Smooth muscle cell (in vitro differentiated cells): ENCODE measurements at regions not wholly inside any gene's neighbourhood (a gene's known extent, or its start where the extent isn't known, plus 50 kb on each side); places are given as distances from the start of the nearest gene placed in this dataset.

Experiments
- DNase-seq: peaks from one replicate; lab custom pipeline; 2025; ENCODE audit not compliant: unreplicated experiment; lab: John Stamatoyannopoulos, UW
- H2AFZ ChIP-seq: fragments of 200-600 bp; sonication (generic); 2 replicates; pipeline ENCODE4 v1.6.0; 2016; ENCODE audit warnings: antibody characterized with exemption, low read depth, mild to moderate bottlenecking
- H3F3A ChIP-seq: fragments of 200-600 bp; sonication (generic); 2 replicates; pipeline ENCODE4 v1.6.0; 2017; ENCODE audit warnings: antibody characterized with exemption, low read depth
- H3K27ac ChIP-seq: fragments of 200-600 bp; sonication (generic); 2 replicates; pipeline ENCODE4 v1.5.1; 2016; ENCODE audit warnings: low read depth, mild to moderate bottlenecking
- H3K27me3 ChIP-seq: fragments of 200-600 bp; sonication (generic); 2 replicates; pipeline ENCODE4 v1.6.1; 2016; ENCODE audit warnings: low read depth, mild to moderate bottlenecking
- H3K36me3 ChIP-seq: fragments of 200-600 bp; sonication (generic); 2 replicates; pipeline ENCODE4 v1.5.1; 2016; ENCODE audit warnings: low read depth
- H3K4me1 ChIP-seq: fragments of 200-600 bp; sonication (generic); 2 replicates; pipeline ENCODE4 v1.5.1; 2016; ENCODE audit warnings: low read depth
- H3K4me2 ChIP-seq: fragments of 200-600 bp; sonication (generic); 2 replicates; pipeline ENCODE4 v1.6.0; 2016; ENCODE audit warnings: mild to moderate bottlenecking
- H3K4me3 ChIP-seq: fragments of 200-600 bp; sonication (generic); 2 replicates; pipeline ENCODE4 v1.5.1; 2016; ENCODE audit warnings: mild to moderate bottlenecking
- H3K79me2 ChIP-seq: fragments of 200-600 bp; sonication (generic); 2 replicates; pipeline ENCODE4 v1.6.0; 2016; ENCODE audit warnings: low read depth, mild to moderate bottlenecking
- H3K9ac ChIP-seq: fragments of 200-600 bp; sonication (generic); 2 replicates; pipeline ENCODE4 v1.6.0; 2016; ENCODE audit warnings: low read depth
- H3K9me3 ChIP-seq: fragments of 200-600 bp; sonication (generic); replicated peaks from 2 replicates; pipeline ENCODE4 v1.5.1; 2016; ENCODE audit warnings: low read depth
- H4K20me1 ChIP-seq: fragments of 200-600 bp; sonication (generic); 2 replicates; pipeline ENCODE4 v1.6.0; 2016; ENCODE audit warnings: low read depth
- CTCF ChIP-seq: fragments of 200-600 bp; sonication (generic); IDR thresholded peaks from 2 replicates; pipeline ENCODE4 v1.5.1; 2017; ENCODE audit warnings: borderline replicate concordance, mild to moderate bottlenecking, antibody characterized with exemption; ENCODE audit not compliant: insufficient read depth, poor library complexity, severe bottlenecking
- WGBS: methylation state at CpG from one replicate; pipeline ENCODE4 v1.1.7; 2016; ENCODE audit warnings: low lambda C conversion rate; 5-methylcytosine and 5-hydroxymethylcytosine counted together

GRCh38 chr2:167508709-167509108 lies 620.4 kb downstream of the XIRP2 start:
- Histone ChIP-seq H3K4me3 (no peak overlapping the region), H3K4me1 (peaks cover 6% of the 10 kb centered on the region), H3K9ac (no peak overlapping the region), H3K79me2 (no peaks in the 10 kb centered on the region), H3K36me3 (no peaks in the 10 kb centered on the region), H4K20me1 (no peaks in the 10 kb centered on the region), H3K27ac (peak overlapping the region; percentile 54), H3K27me3 (no peaks in the 10 kb centered on the region), H3F3A (no peaks in the 10 kb centered on the region), H2AFZ (no peak overlapping the region), H3K4me2 (no peak overlapping the region), H3K9me3 (no peaks in the 10 kb centered on the region)
- DNase-seq, result no peak
- no peak for TF ChIP-seq CTCF
- 32% methylated on average over 1 of the region's 1 CpG for WGBS

GRCh38 chr2:167506395-167506794 lies 618.1 kb downstream of the XIRP2 start:
- Histone ChIP-seq H4K20me1 (no peaks in the 10 kb centered on the region), H3K9me3 (no peaks in the 10 kb centered on the region), H2AFZ (no peak overlapping the region), H3K9ac (no peak overlapping the region), H3K4me1 (peaks cover 6% of the 10 kb centered on the region), H3F3A (no peaks in the 10 kb centered on the region), H3K4me3 (no peak overlapping the region), H3K27me3 (no peaks in the 10 kb centered on the region), H3K36me3 (no peaks in the 10 kb centered on the region), H3K79me2 (no peaks in the 10 kb centered on the region), H3K4me2 (no peak overlapping the region), H3K27ac (no peak overlapping the region)
- WGBS, result 57% methylated on average over 1 of the region's 1 CpG
- no peak for TF ChIP-seq CTCF
- no peak for DNase-seq

- no peak for TF ChIP-seq CTCF
- no peak overlapping the region for H2AFZ ChIP-seq
- H4K20me1 ChIP-seq, result no peaks in the 10 kb centered on the region
- no peaks in the 10 kb centered on the region for H3K79me2 ChIP-seq
- no peak overlapping the region for H3K4me2 ChIP-seq
- H3K4me3 ChIP-seq, result no peak overlapping the region
- no peaks in the 10 kb centered on the region for H3K9me3 ChIP-seq
- no peaks in the 10 kb centered on the region for H3F3A ChIP-seq
- H3K4me1 ChIP-seq, result peaks cover 6% of the 10 kb centered on the region
- no peak overlapping the region for H3K27ac ChIP-seq
- DNase-seq, result no peak
- no peak overlapping the region for H3K9ac ChIP-seq
- H3K27me3 ChIP-seq, result no peaks in the 10 kb centered on the region
- H3K36me3 ChIP-seq, result no peaks in the 10 kb centered on the region
Observed at GRCh38 chr2:167504695-167505094, 616.4 kb downstream of the XIRP2 start.

- DNase-seq, result no peak
- Histone ChIP-seq H3K27ac (no peak overlapping the region), H3K36me3 (no peaks in the 10 kb centered on the region), H2AFZ (no peak overlapping the region), H4K20me1 (no peaks in the 10 kb centered on the region), H3K4me3 (no peak overlapping the region), H3F3A (no peaks in the 10 kb centered on the region), H3K4me2 (no peak overlapping the region), H3K9me3 (no peaks in the 10 kb centered on the region), H3K79me2 (no peaks in the 10 kb centered on the region), H3K27me3 (no peaks in the 10 kb centered on the region), H3K9ac (no peak overlapping the region), H3K4me1 (no peaks in the 10 kb centered on the region)
- no peak for TF ChIP-seq CTCF
Observed at GRCh38 chr2:167504061-167504460, 615.8 kb downstream of the XIRP2 start.
